DOHH2 (cell line): ENCODE measurements at regions not wholly inside any gene's neighbourhood (a gene's known extent, or its start where the extent isn't known, plus 50 kb on each side); places are given as distances from the start of the nearest gene placed in this dataset.

ENCODE experiments used
- H3F3A ChIP-seq: fragments of 200-600 bp; sonication (generic), shearing (Covaris generic); 2 replicates; pipeline ENCODE4 v1.6.0; 2016; ENCODE audit warnings: antibody characterized with exemption, mild to moderate bottlenecking; ENCODE audit not compliant: control insufficient read depth, insufficient read depth
- H3K27ac ChIP-seq: fragments of 200-600 bp; sonication (generic); 2 replicates; pipeline ENCODE4 v1.5.1; 2014; ENCODE audit warnings: low read depth, mild to moderate bottlenecking, low read length, moderate library complexity
- H3K27me3 ChIP-seq: fragments of 200-600 bp; sonication (generic); 2 replicates; pipeline ENCODE4 v1.6.1; 2014; ENCODE audit warnings: mild to moderate bottlenecking, low read length, mixed read lengths; ENCODE audit not compliant: control insufficient read depth
- H3K36me3 ChIP-seq: fragments of 200-600 bp; sonication (generic); 2 replicates; pipeline ENCODE4 v1.6.1; 2014; ENCODE audit warnings: mild to moderate bottlenecking, low read length, moderate library complexity, mixed read lengths; ENCODE audit not compliant: control insufficient read depth
- H3K4me1 ChIP-seq: fragments of 200-600 bp; sonication (generic); 2 replicates; pipeline ENCODE4 v1.6.1; 2014; ENCODE audit warnings: mild to moderate bottlenecking, low read length, mixed read lengths; ENCODE audit not compliant: control insufficient read depth
- H3K4me2 ChIP-seq: fragments of 200-600 bp; sonication (generic); 2 replicates; pipeline ENCODE4 v1.6.0; 2014; ENCODE audit warnings: mild to moderate bottlenecking, low read length, moderate library complexity
- H3K4me3 ChIP-seq: fragments of 200-600 bp; sonication (generic); 2 replicates; pipeline ENCODE4 v1.5.1; 2014; ENCODE audit warnings: mild to moderate bottlenecking, low read length, mixed read lengths
- H3K79me2 ChIP-seq: fragments of 200-600 bp; sonication (generic); 2 replicates; pipeline ENCODE4 v1.6.1; 2014; ENCODE audit warnings: mild to moderate bottlenecking, low read length, mixed read lengths; ENCODE audit not compliant: control insufficient read depth
- H3K9me2 ChIP-seq: fragments of 200-600 bp; sonication (generic); replicated peaks from 2 replicates; pipeline ENCODE4 v1.6.1; 2014; ENCODE audit warnings: mild to moderate bottlenecking, low read length, mixed read lengths; ENCODE audit not compliant: control insufficient read depth
- H3K9me3 ChIP-seq: fragments of 200-600 bp; sonication (generic); 2 replicates; pipeline ENCODE4 v1.6.1; 2014; ENCODE audit warnings: antibody characterized with exemption, low read length, mixed read lengths; ENCODE audit not compliant: control insufficient read depth, insufficient read depth
- H4K20me1 ChIP-seq: fragments of 200-600 bp; sonication (generic); 2 replicates; pipeline ENCODE4 v1.6.0; 2014; ENCODE audit warnings: low read depth, mild to moderate bottlenecking, antibody characterized with exemption, low read length, moderate library complexity; ENCODE audit not compliant: control insufficient read depth, insufficient read depth
- CTCF ChIP-seq: fragments of 200-600 bp; sonication (generic); IDR thresholded peaks from one replicate; pipeline ENCODE4 v1.5.1; 2014; ENCODE audit warnings: antibody characterized with exemption, mild to moderate bottlenecking, low read depth, low read length; ENCODE audit not compliant: poor library complexity, severe bottlenecking
- EZH2phosphoT487 ChIP-seq: fragments of 200-600 bp; sonication (generic); IDR thresholded peaks from 2 replicates; pipeline ENCODE4 v1.6.1; 2017; ENCODE audit warnings: borderline replicate concordance, mild to moderate bottlenecking, antibody characterized with exemption, low read length, moderate library complexity, mixed read lengths

DNA sequence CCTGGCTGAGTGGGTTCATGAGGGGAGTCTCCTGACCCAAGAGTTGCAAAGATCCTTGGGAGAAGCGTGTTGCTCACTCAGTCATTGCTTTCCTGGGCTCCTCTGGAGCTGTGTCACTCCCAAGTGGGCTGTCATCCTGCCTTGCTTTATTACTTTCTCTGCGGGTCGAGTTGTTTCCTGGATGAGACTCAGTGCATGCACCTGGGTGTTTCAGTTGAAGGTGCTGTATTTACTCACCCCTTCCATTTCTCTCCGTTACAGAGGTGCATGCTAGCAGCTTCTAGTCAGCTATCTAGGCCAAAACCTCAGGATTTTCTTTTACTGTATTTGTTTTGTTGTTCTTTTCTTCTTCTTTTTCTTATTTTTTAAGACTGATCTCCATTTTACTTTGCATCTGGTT, 785.5 kb upstream of the EDIL3 start:
- Histone ChIP-seq H3K27ac (no peak overlapping the region), H3K4me2 (no peak overlapping the region), H4K20me1 (no peaks in the 10 kb centered on the region), H3K9me2 (no peaks in the 10 kb centered on the region), H3K4me3 (no peak overlapping the region), H3K9me3 (no peaks in the 10 kb centered on the region; the same call in 1 of the 2 replicates), H3K36me3 (no peaks in the 10 kb centered on the region), H3K4me1 (no peaks in the 10 kb centered on the region), H3F3A (no peaks in the 10 kb centered on the region), H3K27me3 (no peaks in the 10 kb centered on the region), H3K79me2 (no peaks in the 10 kb centered on the region)
- TF ChIP-seq EZH2phosphoT487: no peak
- no peak for TF ChIP-seq CTCF

- Histone ChIP-seq H3F3A (no peaks in the 10 kb centered on the region), H3K27me3 (no peaks in the 10 kb centered on the region), H3K9me2 (no peaks in the 10 kb centered on the region), H3K27ac (no peak overlapping the region), H3K4me1 (no peaks in the 10 kb centered on the region), H3K4me2 (no peak overlapping the region), H3K79me2 (no peaks in the 10 kb centered on the region), H3K9me3 (no peaks in the 10 kb centered on the region), H3K36me3 (no peaks in the 10 kb centered on the region), H3K4me3 (no peak overlapping the region), H4K20me1 (no peaks in the 10 kb centered on the region)
- TF ChIP-seq CTCF (no peak), EZH2phosphoT487 (no peak)
These were observed 788.8 kb upstream of the EDIL3 start for GRCh38 chr5:85173469-85173868.

DNA sequence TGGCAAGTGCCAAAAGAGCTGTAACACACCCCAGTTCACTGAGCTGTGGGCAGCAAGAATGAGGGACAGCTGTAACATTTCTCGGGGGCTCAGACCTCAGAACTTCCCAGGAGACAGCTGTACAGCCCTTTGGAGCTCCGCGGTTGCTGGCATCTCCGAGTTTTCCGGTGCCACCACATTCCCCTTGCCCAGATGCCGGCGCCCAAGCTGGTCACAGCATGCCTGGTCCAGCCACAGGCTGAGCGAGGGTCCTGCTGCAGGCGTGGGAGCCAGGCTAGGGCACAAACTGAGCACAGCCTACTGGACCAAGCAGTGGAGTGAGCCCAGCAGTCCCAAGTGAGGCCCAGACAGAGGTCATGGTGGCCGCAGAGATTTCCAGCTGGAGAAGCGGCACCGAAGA, 797.7 kb upstream of the EDIL3 start:
- no peak overlapping the region for H3K27ac ChIP-seq
- no peaks in the 10 kb centered on the region for H3K27me3 ChIP-seq
- H3K79me2 ChIP-seq: no peaks in the 10 kb centered on the region
- no peaks in the 10 kb centered on the region for H3K4me1 ChIP-seq
- no peaks in the 10 kb centered on the region for H3K9me3 ChIP-seq
- no peak for TF ChIP-seq EZH2phosphoT487
- H3F3A ChIP-seq: no peaks in the 10 kb centered on the region
- H3K9me2 ChIP-seq: no peaks in the 10 kb centered on the region
- H3K4me3 ChIP-seq: no peak overlapping the region
- no peak overlapping the region for H3K4me2 ChIP-seq
- H4K20me1 ChIP-seq: no peaks in the 10 kb centered on the region
- no peaks in the 10 kb centered on the region for H3K36me3 ChIP-seq

GRCh38 chr5:85204289-85204688, 819.6 kb upstream of the EDIL3 start:
- H3K79me2 ChIP-seq: no peaks in the 10 kb centered on the region
- no peak overlapping the region for H3K27ac ChIP-seq
- H3K27me3 ChIP-seq: no peaks in the 10 kb centered on the region
- no peak overlapping the region for H3K4me2 ChIP-seq
- H3K4me3 ChIP-seq: no peak overlapping the region
- no peaks in the 10 kb centered on the region for H3K4me1 ChIP-seq
- no peaks in the 10 kb centered on the region for H3F3A ChIP-seq
- no peaks in the 10 kb centered on the region for H3K9me2 ChIP-seq
- H4K20me1 ChIP-seq: no peaks in the 10 kb centered on the region
- H3K9me3 ChIP-seq: no peaks in the 10 kb centered on the region; the same call in 1 of the 2 replicates
- H3K36me3 ChIP-seq: no peaks in the 10 kb centered on the region
- TF ChIP-seq CTCF (no peak), EZH2phosphoT487 (no peak)
